CD4-positive, alpha-beta T cell (primary cell): ENCODE measurements at regions not wholly inside any gene's neighbourhood (a gene's known extent, or its start where the extent isn't known, plus 50 kb on each side); places are given as distances from the start of the nearest gene placed in this dataset.

Source experiments
- ATAC-seq: fragments of 200-7000 bp; cut with Tn5 transposase; one replicate; pipeline ENCODE4 v1.10.0; 2022; ENCODE audit warnings: mild to moderate bottlenecking; ENCODE audit not compliant: poor library complexity
- CTCF ChIA-PET: fragments of 350-600 bp; sonication (Branson Sonifier 250); formaldehyde crosslinking; loops from one replicate; lab custom pipeline; 2021; ENCODE audit warnings: antibody characterized with exemption, inconsistent platforms; lab: Charles Lee
- POLR2A ChIA-PET: fragments of 350-600 bp; sonication (Branson Sonifier 250); formaldehyde crosslinking; loops from one replicate; lab custom pipeline; 2021; ENCODE audit warnings: antibody characterized with exemption, inconsistent platforms; lab: Charles Lee
- DNase-seq, 14 experiments: peaks; one replicate each; pipeline ENCODE4 v3.0.0-alpha.2; 2013 to 2020; ENCODE audit warnings: mixed read lengths in 2 of 14
- H3K27ac ChIP-seq, 2 donors: one replicate each; pipeline versions ENCODE4 v1.5.1 to v1.7.0; 2013; ENCODE audit warnings: low read length in 2 of 2, low read depth in 1 of 2, mild to moderate bottlenecking in 1 of 2
- H3K27me3 ChIP-seq, 2 experiments: 1 replicate in 1 of 2; 2 replicates in 1 of 2; pipeline versions ENCODE4 v1.6.1 to v1.7.0; 2013; ENCODE audit warnings: low read length in 2 of 2, control low read depth in 1 of 2, mild to moderate bottlenecking in 1 of 2, moderate library complexity in 1 of 2; ENCODE audit not compliant: insufficient read depth in 2 of 2, control insufficient read depth in 1 of 2
- H3K36me3 ChIP-seq: one replicate; pipeline ENCODE4 v1.6.1; 2013; ENCODE audit warnings: low read length, control low read depth; ENCODE audit not compliant: insufficient read depth
- H3K4me1 ChIP-seq: one replicate; pipeline ENCODE4 v1.6.1; 2013; ENCODE audit warnings: low read length, control low read depth; ENCODE audit not compliant: insufficient read depth
- H3K4me3 ChIP-seq: one replicate; pipeline ENCODE4 v1.5.1; 2013; ENCODE audit warnings: mild to moderate bottlenecking, low read length, moderate library complexity
- H3K9me3 ChIP-seq, 2 experiments: 1 replicate in 1 of 2; 2 replicates in 1 of 2; pipeline versions ENCODE4 v1.6.1 to v1.7.0; 2013; ENCODE audit warnings: low read length in 2 of 2, mild to moderate bottlenecking in 2 of 2, control low read depth in 1 of 2, moderate library complexity in 1 of 2; ENCODE audit not compliant: control insufficient read depth in 1 of 2, insufficient read depth in 1 of 2
- H3K27ac Mint-ChIP-seq: one replicate; pipeline ENCODE4 v1.8.0; 2020; ENCODE audit warnings: mixed read lengths
- H3K27me3 Mint-ChIP-seq: one replicate; pipeline ENCODE4 v1.8.0; 2021; ENCODE audit warnings: mixed read lengths
- H3K36me3 Mint-ChIP-seq: one replicate; pipeline ENCODE4 v1.8.0; 2021; ENCODE audit warnings: low read depth, mixed read lengths
- H3K4me1 Mint-ChIP-seq: one replicate; pipeline ENCODE4 v1.8.0; 2021; ENCODE audit warnings: low read depth, mixed read lengths
- H3K4me3 Mint-ChIP-seq: one replicate; pipeline ENCODE4 v1.8.0; 2020; ENCODE audit warnings: mild to moderate bottlenecking, mixed read lengths
- H3K9me3 Mint-ChIP-seq: one replicate; pipeline ENCODE4 v1.8.0; 2020; ENCODE audit warnings: mixed read lengths
- CTCF ChIP-seq: fragments of 200-600 bp; IDR thresholded peaks from one replicate; pipeline ENCODE4 v1.8.0; 2022; ENCODE audit warnings: antibody characterized with exemption, mild to moderate bottlenecking
- intact Hi-C, 2 experiments: fragments of 100-400 bp; cut with DNase I in 1 of 2; cut with micrococcal nuclease in 1 of 2; formaldehyde crosslinking; loops; one replicate each; pipeline versions ENCODE4 v1.15.1 to v1.9.0; 2023 to 2025; cut with DNase I, micrococcal nuclease

GRCh38 chr18:78688249-78688648 is 291.4 kb upstream of the SALL3 start:
- no peaks in the 10 kb centered on the region for H3K27me3 ChIP-seq
- no peak for DNase-seq
- Mint-ChIP-seq H3K4me3 (no peak overlapping the region), H3K4me1 (no peaks in the 10 kb centered on the region), H3K36me3 (no peaks in the 10 kb centered on the region), H3K27me3 (no peaks in the 10 kb centered on the region), H3K9me3 (no peaks in the 10 kb centered on the region), H3K27ac (no peak overlapping the region)
- H3K4me3 ChIP-seq, result no peak overlapping the region
- no peaks in the 10 kb centered on the region for H3K36me3 ChIP-seq
- POLR2A ChIA-PET, result no interaction called here
- ATAC-seq, result no peak
- CTCF ChIA-PET, result no interaction called here
- no peak for TF ChIP-seq CTCF
- no peaks in the 10 kb centered on the region for H3K4me1 ChIP-seq
- no peak overlapping the region for H3K27ac ChIP-seq
- intact Hi-C loops, result no loop called here
- H3K9me3 ChIP-seq, result peaks cover 0 to 27% of the 10 kb centered on the region in 2 experiments

- Mint-ChIP-seq H3K4me1 (no peaks in the 10 kb centered on the region), H3K27ac (no peak overlapping the region), H3K9me3 (no peaks in the 10 kb centered on the region), H3K27me3 (no peaks in the 10 kb centered on the region), H3K36me3 (no peaks in the 10 kb centered on the region), H3K4me3 (no peak overlapping the region)
- Histone ChIP-seq H3K4me3 (no peak overlapping the region), H3K4me1 (no peaks in the 10 kb centered on the region), H3K9me3 (peaks cover 0 to 22% of the 10 kb centered on the region in 2 experiments), H3K36me3 (no peaks in the 10 kb centered on the region), H3K27me3 (no peaks in the 10 kb centered on the region), H3K27ac (no peak overlapping the region)
- no peak for TF ChIP-seq CTCF
- DNase-seq (no peak), ATAC-seq (no peak)
- intact Hi-C loops, result no loop called here
- ChIA-PET CTCF (no interaction called here), POLR2A (no interaction called here)
Measured at GRCh38 chr18:78688916-78689315, 290.7 kb upstream of the SALL3 start.

GRCh38 chr18:78689606-78690005 is 290.0 kb upstream of the SALL3 start:
- no peaks in the 10 kb centered on the region for H3K36me3 Mint-ChIP-seq
- no peak for TF ChIP-seq CTCF
- H3K4me1 Mint-ChIP-seq, result no peaks in the 10 kb centered on the region
- intact Hi-C loops, result loop anchor here in 1 of 2 experiments (1.0 kb wide), 1 partner anchor 23 kb away; no protein-coding TSS in a partner anchor
- no peaks in the 10 kb centered on the region for H3K4me1 ChIP-seq
- H3K9me3 ChIP-seq, result peaks cover 0 to 25% of the 10 kb centered on the region in 2 experiments
- H3K9me3 Mint-ChIP-seq, result no peaks in the 10 kb centered on the region
- no peak for ATAC-seq
- no peak overlapping the region for H3K4me3 Mint-ChIP-seq
- no peaks in the 10 kb centered on the region for H3K27me3 Mint-ChIP-seq
- ChIA-PET CTCF (no interaction called here), POLR2A (no interaction called here)
- no peaks in the 10 kb centered on the region for H3K27me3 ChIP-seq
- H3K27ac Mint-ChIP-seq, result no peak overlapping the region
- no peak overlapping the region for H3K4me3 ChIP-seq
- no peak overlapping the region for H3K27ac ChIP-seq
- DNase-seq, result no peak
- no peaks in the 10 kb centered on the region for H3K36me3 ChIP-seq
